ENCODE measurements at regions not wholly inside any gene's neighbourhood (a gene's known extent, or its start where the extent isn't known, plus 50 kb on each side); places are given as distances from the start of the nearest gene placed in this dataset.
"Not testable (repeated sequence)": the region's sequence is repeated elsewhere in the genome, so short reads cannot be mapped to it uniquely, and the experiment has no call there.

DNA sequence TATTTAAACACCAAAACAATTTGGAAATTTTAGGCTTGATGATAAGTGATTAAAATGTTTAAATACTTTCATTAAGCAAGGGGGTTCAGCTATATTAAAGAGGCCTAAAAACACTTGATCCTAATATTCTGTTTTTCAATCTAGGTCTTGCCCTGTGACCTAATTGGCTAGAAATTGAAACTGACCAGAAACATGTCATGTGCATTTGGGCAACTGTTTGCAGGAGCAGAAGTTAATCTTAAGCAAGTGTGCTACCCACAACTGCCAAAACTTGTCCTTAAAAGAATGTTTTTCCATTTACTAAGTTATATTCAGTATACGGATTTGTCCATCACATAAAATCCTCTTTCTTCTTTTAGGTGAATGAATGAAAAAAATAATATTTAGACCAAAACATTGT is 167.3 kb downstream of the PPP1R3A start:
- no peak overlapping the region for H3K27ac ChIP-seq

DNA sequence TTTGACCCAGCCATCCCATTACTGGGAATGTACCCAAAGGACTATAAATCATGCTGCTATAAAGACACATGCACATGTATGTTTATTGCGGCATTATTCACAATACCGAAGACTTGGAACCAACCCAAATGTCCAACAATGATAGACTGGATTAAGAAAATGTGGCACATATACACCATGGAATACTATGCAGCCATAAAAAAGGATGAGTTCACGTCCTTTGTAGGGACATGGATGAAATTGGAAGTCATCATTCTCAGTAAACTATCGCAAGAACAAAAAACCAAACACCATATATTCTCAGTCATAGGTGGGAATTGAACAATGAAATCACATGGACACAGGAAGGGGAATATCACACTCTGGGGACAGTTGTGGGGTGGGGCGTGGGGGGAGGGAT is 170.4 kb downstream of the PPP1R3A start:
- H3K9ac ChIP-seq; H3K27ac ChIP-seq; H3K4me2 ChIP-seq (ENCODE audit: low read length); H3K27me3 ChIP-seq (ENCODE audit: control insufficient read depth, insufficient read depth, low read length); H3K4me1 ChIP-seq; H3K9me3 ChIP-seq (ENCODE audit: control insufficient read depth, low read length); H3K79me2 ChIP-seq; H3K4me3 ChIP-seq (ENCODE audit: low read depth, low read length); H2AFZ ChIP-seq; H3K36me3 ChIP-seq (ENCODE audit: control insufficient read depth, insufficient read depth, low read length): not testable (repeated sequence)

More for the DNA sequence above, 167.3 kb downstream of the PPP1R3A start:
- Histone ChIP-seq H3K36me3 (ENCODE audit: control insufficient read depth, insufficient read depth, low read length) (no peaks in the 10 kb centered on the region), H3K4me2 (ENCODE audit: low read length) (no peak overlapping the region), H3K79me2 (no peaks in the 10 kb centered on the region), H3K9ac (no peak overlapping the region), H3K4me1 (no peaks in the 10 kb centered on the region), H3K9me3 (ENCODE audit: control insufficient read depth, low read length) (no peaks in the 10 kb centered on the region), H2AFZ (no peak overlapping the region), H3K27me3 (ENCODE audit: control insufficient read depth, insufficient read depth, low read length) (no peaks in the 10 kb centered on the region), H3K4me3 (ENCODE audit: low read depth, low read length) (no peak overlapping the region)
- TF ChIP-seq, protein P1, sequence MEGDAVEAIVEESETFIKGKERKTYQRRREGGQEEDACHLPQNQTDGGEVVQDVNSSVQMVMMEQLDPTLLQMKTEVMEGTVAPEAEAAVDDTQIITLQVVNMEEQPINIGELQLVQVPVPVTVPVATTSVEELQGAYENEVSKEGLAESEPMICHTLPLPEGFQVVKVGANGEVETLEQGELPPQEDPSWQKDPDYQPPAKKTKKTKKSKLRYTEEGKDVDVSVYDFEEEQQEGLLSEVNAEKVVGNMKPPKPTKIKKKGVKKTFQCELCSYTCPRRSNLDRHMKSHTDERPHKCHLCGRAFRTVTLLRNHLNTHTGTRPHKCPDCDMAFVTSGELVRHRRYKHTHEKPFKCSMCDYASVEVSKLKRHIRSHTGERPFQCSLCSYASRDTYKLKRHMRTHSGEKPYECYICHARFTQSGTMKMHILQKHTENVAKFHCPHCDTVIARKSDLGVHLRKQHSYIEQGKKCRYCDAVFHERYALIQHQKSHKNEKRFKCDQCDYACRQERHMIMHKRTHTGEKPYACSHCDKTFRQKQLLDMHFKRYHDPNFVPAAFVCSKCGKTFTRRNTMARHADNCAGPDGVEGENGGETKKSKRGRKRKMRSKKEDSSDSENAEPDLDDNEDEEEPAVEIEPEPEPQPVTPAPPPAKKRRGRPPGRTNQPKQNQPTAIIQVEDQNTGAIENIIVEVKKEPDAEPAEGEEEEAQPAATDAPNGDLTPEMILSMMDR (IDR thresholded peaks at IDR 0.05): no peak

DNA sequence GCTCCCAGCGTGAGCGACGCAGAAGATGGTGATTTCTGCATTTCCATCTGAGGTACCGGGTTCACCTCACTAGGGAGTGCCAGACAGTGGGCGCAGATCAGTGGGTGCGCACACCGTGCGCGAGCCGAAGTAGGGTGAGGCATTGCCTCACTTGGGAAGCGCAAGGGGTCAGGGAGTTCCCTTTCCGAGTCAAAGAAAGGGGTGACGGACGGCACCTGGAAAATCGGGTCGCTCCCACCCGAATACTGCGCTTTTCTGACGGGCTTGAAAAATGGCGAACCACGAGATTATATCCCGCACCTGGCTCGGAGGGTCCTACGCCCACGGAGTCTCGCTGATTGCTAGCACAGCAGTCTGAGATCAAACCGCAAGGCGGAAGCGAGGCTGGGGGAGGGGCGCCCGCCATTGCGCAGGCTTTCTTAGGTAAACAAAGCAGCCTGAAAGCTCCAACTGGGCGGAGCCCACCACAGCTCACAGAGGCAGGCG is 175.8 kb downstream of the PPP1R3A start:
- not testable (repeated sequence) for H3K36me3 ChIP-seq (ENCODE audit: control insufficient read depth, insufficient read depth, low read length); H3K27me3 ChIP-seq (ENCODE audit: control insufficient read depth, insufficient read depth, low read length); H2AFZ ChIP-seq; H3K27ac ChIP-seq; H3K4me1 ChIP-seq; H3K79me2 ChIP-seq; H3K9ac ChIP-seq; H3K9me3 ChIP-seq (ENCODE audit: control insufficient read depth, low read length); H3K4me3 ChIP-seq (ENCODE audit: low read depth, low read length); H3K4me2 ChIP-seq (ENCODE audit: low read length)

DNA sequence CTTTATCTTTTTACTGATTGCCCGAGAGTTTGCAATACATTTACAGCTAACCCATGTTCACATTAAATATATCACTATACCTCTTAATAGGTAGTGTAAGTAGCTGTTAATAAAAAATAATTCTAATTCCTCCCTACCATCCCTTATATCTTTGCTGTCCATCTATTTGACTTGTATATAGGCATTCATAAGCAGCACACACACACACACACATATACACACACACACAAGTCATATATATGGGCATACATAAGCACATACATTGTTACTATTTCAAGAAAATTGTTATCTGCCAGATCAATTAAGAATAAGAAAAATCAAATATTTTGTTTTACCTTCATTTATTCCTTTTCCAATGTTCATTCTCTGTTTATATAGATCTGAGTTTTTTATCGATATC is 176.4 kb downstream of the PPP1R3A start:
- Histone ChIP-seq H3K27ac (no peak overlapping the region), H3K9ac (no peak overlapping the region)
- TF ChIP-seq, protein P1 (IDR thresholded peaks at IDR 0.05): no peak

DNA sequence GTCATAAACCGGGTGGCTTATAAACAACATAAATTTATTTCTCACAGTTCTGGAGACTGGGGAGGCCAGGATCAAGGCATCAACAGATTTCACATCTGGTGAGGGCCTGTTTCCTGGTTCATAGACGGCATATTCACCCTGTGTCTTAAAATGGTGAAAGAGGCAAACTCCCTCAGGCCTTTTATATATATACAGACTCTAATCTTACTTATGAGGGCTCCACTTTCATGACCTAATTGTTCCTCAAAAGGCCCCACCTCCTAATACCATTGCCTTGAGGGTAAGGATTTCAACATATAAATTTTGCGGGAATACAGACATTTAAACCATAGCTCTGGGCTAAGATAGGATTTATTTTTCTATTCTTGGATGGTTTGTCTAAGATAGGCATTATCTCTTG is 187.2 kb downstream of the PPP1R3A start:
- Histone ChIP-seq H3K9me3 (ENCODE audit: control insufficient read depth, low read length) (no peaks in the 10 kb centered on the region), H3K4me1 (no peaks in the 10 kb centered on the region), H3K9ac (no peak overlapping the region), H3K4me2 (ENCODE audit: low read length) (no peak overlapping the region), H3K27ac (no peak overlapping the region), H3K27me3 (ENCODE audit: control insufficient read depth, insufficient read depth, low read length) (no peaks in the 10 kb centered on the region), H3K79me2 (no peaks in the 10 kb centered on the region), H2AFZ (no peak overlapping the region), H3K4me3 (ENCODE audit: low read depth, low read length) (no peak overlapping the region), H3K36me3 (ENCODE audit: control insufficient read depth, insufficient read depth, low read length) (no peaks in the 10 kb centered on the region)
- TF ChIP-seq, protein P1 (IDR thresholded peaks at IDR 0.05): no peak

More for the DNA sequence above, 176.4 kb downstream of the PPP1R3A start:
- Histone ChIP-seq H3K79me2 (no peaks in the 10 kb centered on the region), H3K27me3 (ENCODE audit: control insufficient read depth, insufficient read depth, low read length) (no peaks in the 10 kb centered on the region), H3K4me2 (ENCODE audit: low read length) (no peak overlapping the region), H2AFZ (no peak overlapping the region), H3K4me1 (no peaks in the 10 kb centered on the region), H3K36me3 (ENCODE audit: control insufficient read depth, insufficient read depth, low read length) (no peaks in the 10 kb centered on the region), H3K9me3 (ENCODE audit: control insufficient read depth, low read length) (no peaks in the 10 kb centered on the region), H3K4me3 (ENCODE audit: low read depth, low read length) (no peak overlapping the region)

DNA sequence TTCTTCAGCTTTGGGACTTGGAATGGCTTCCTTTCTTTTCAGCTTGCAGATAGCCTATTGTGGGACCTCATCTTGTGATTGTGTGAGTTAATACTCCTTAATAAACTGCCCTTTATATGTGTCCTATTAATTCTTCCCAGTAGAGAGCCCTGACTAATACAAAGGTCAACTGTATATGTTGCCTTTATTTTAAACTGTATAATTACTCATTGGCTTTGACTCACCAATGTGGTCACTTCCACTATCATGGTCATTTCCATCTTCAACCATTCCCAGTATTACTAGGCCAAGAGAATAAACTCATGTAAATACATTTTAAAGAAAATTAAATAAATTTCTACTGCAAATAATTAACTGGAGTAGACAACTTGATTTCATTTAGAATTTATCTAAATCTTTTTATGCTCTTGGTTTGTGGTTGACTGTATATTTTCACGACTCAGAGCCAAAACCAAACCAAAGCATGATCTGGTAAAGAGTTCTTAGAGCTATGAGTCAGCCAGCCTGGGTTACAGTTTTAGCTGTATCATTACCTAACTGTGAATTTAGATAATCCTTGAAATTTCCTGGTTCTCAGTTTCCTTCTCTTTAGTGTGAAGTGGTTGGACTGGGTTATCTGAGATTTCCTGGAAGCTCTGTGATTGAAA is 188.4 kb downstream of the PPP1R3A start:
- no peak overlapping the region for H3K9ac ChIP-seq
- H2AFZ ChIP-seq: no peak overlapping the region
- H3K27ac ChIP-seq: no peak overlapping the region
- no peaks in the 10 kb centered on the region for H3K36me3 ChIP-seq (ENCODE audit: control insufficient read depth, insufficient read depth, low read length)
- H3K79me2 ChIP-seq: no peaks in the 10 kb centered on the region
- H3K4me2 ChIP-seq (ENCODE audit: low read length): no peak overlapping the region
- H3K9me3 ChIP-seq (ENCODE audit: control insufficient read depth, low read length): no peaks in the 10 kb centered on the region
- TF ChIP-seq, protein P1 (IDR thresholded peaks at IDR 0.05): no peak
- H3K27me3 ChIP-seq (ENCODE audit: control insufficient read depth, insufficient read depth, low read length): no peaks in the 10 kb centered on the region
- no peak overlapping the region for H3K4me3 ChIP-seq (ENCODE audit: low read depth, low read length)
- H3K4me1 ChIP-seq: no peaks in the 10 kb centered on the region

Measured in parathyroid adenoma (tissue), 2 donors.